ENCODE measurements at regions not wholly inside any gene's neighbourhood (a gene's known extent, or its start where the extent isn't known, plus 50 kb on each side); places are given as distances from the start of the nearest gene placed in this dataset.
"Not testable (repeated sequence)": the region's sequence is repeated elsewhere in the genome, so short reads cannot be mapped to it uniquely, and the experiment has no call there.

GRCh38 chr4:147094238-147094637 is 148.6 kb upstream of the TTC29 start:
- no peak for DNase-seq (ENCODE audit: extremely low spot score, insufficient read length, low read depth)
- FAIRE-seq: no peak

- peak; percentile 77 for FAIRE-seq
- DNase-seq (ENCODE audit: extremely low spot score, insufficient read length, low read depth): no peak
Observed at GRCh38 chr4:147096667-147097604, 151.3 kb upstream of the TTC29 start.

DNA sequence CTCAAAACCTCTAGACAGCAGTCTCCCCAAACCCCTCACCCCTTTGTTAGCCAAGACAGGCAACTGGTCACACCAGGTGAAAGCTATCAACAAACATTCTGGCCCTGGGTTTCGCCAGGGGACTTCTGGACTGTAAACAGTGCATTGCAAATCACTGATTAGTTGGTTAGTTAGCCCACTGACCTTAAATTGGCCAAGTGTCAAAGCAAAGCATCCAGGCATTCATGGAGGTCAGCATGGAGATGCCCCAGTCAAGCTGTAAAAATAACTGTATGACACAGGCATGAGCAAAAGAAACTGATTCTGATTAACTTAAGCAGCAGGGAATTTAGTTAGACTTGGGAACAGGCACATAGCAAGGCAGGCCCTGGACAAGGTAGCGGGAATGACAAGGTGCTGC is 156.0 kb upstream of the TTC29 start:
- no peak for DNase-seq (ENCODE audit: extremely low spot score, insufficient read length, low read depth)
- no peak for FAIRE-seq

- FAIRE-seq (no peak), DNase-seq (ENCODE audit: extremely low spot score, insufficient read length, low read depth) (no peak)
Observed at GRCh38 chr4:147102596-147102995, 156.9 kb upstream of the TTC29 start.

DNA sequence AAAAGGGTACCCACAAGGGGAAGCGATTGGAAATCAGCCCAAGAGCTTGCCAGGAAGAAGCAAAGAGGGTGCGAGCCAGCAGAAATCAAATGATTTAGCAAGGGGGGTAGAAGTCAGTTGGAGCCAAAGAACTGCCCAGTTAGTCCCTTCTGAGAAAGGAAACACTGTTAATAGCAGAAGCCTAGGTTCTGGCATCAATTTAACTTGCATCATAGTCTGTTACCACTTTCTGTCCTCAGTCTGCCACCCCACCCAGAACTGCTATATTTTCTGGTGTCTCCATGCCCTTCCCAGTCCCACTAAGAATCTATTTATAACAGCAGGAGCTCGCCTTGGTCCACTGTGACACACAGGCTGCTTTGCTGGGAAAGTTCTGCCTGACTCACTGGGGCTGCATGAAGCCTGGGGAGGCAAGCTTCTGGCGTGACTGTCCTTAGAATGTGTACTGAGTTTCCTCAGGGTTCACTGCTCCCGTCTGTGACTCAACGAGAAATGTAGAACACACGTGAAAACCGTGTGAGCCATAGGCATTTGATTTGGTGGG is 157.8 kb upstream of the TTC29 start:
- FAIRE-seq: no peak

DNA sequence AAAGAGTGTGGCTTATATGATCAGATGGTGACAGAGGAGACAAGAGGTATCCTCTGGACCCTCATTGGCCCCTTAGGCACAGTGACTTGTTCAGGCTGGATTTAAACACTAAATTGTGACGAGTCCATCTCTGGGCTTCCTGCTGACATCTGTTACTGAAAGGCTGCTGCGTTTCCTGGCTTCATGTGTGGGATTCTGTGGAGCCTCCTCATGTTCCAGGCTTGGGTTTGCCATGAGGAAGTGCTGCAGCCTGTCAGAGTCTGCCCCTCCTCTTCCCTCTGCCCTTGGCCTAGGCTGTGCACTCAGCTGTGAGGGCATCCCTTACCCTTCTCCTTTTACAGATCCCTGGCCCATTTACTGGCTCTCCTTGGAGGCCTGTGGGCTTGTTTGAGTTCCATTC is 159.1 kb upstream of the TTC29 start:
- no peak for FAIRE-seq
- no peak for DNase-seq (ENCODE audit: extremely low spot score, insufficient read length, low read depth)

More for the DNA sequence above, 157.8 kb upstream of the TTC29 start:
- DNase-seq (ENCODE audit: extremely low spot score, insufficient read length, low read depth): no peak

- FAIRE-seq (no peak), DNase-seq (ENCODE audit: extremely low spot score, insufficient read length, low read depth) (no peak)
Observed at GRCh38 chr4:147108409-147108808, 162.7 kb upstream of the TTC29 start.

DNA sequence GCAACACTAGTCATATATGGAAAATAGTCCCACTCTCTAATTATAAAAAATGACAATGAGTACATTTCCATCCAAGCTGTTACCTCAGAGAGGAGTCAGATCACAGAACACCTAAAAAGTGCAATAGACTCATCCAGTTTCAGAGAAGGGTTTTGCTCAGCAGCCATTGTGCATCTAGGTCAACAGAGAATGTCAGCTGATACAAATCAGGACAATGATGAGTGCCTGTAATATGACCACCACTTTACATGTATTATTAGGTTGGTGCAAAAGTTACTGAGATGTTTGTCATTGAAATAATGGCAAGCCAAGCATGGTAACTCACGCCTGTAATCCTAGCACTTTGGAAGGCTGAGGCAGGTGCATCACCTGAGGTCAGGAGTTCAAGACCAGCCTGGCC is 164.1 kb upstream of the TTC29 start:
- FAIRE-seq (no peak), DNase-seq (ENCODE audit: extremely low spot score, insufficient read length, low read depth) (no peak)

- no peak for DNase-seq (ENCODE audit: extremely low spot score, insufficient read length, low read depth)
- no peak for FAIRE-seq
Observed at GRCh38 chr4:147110473-147111367, 165.1 kb upstream of the TTC29 start.

- FAIRE-seq; DNase-seq (ENCODE audit: extremely low spot score, insufficient read length, low read depth): not testable (repeated sequence)
Observed at GRCh38 chr4:147112196-147112595, 166.5 kb upstream of the TTC29 start.

DNA sequence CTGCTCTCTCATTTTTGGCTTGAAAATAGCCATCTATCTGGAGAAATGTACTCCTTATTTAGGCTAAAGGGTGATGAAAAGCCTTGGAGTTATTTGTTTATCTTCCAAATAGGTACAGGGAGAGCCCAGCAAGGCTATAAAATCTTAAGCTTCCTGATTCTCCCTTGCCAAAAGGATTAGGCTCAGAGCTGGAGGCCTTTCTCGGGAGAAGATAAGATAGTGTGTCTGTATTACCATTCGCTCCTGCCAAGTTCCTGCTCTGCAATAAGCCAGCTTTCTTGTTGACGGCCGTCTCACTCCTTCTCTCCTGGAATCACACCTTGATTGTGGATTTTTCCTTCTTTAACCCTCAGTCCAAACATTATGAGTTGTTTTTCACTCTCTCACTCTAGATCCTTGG is 171.8 kb upstream of the TTC29 start:
- no peak for FAIRE-seq
- no peak for DNase-seq (ENCODE audit: extremely low spot score, insufficient read length, low read depth)

GRCh38 chr4:147118528-147118927 is 172.9 kb upstream of the TTC29 start:
- no peak for DNase-seq (ENCODE audit: extremely low spot score, insufficient read length, low read depth)
- FAIRE-seq: no peak

GRCh38 chr4:147122685-147123084 is 177.0 kb upstream of the TTC29 start:
- FAIRE-seq (no peak), DNase-seq (ENCODE audit: extremely low spot score, insufficient read length, low read depth) (no peak)

DNA sequence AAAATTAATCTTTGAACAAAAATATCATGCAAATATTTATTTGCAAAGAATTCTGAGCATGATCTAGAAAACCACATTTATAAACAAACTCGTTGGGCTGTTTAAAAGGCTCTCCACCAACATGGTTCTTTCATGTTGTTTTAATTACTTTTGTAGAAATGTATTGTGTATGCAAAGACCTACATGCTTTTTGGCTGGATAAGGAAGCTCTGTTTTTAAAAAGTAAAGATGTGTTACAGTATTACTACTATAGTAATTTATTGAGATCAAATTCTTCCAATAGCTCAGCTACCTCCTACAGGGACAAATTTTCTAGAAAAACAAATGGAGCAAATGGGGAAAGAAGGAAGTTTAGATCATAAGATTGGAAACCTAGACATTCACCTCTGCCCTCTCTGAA is 177.5 kb upstream of the TTC29 start:
- DNase-seq (ENCODE audit: extremely low spot score, insufficient read length, low read depth): no peak
- no peak for FAIRE-seq

- no peak for DNase-seq (ENCODE audit: extremely low spot score, insufficient read length, low read depth)
- FAIRE-seq: no peak
Observed at GRCh38 chr4:147128787-147129186, 183.1 kb upstream of the TTC29 start.

DNA sequence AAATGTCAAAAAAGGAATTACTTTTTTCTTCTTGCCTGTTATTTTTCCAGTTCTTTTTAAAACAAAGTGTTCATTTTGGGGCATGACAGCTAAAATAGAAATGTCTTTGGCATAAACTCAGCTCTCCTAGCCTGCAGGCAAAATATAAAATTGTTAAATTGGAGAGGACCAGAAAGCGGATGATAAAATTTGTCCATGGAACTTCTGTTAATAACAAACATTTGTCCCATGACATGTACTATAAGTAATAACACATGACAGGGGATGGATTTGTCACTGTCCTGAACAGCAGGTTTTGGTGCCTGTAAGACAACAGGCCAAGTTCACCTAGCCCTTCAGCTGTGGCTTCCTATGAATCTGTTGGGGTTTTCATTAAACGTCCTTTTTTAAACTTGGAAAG is 184.0 kb upstream of the TTC29 start:
- FAIRE-seq (no peak), DNase-seq (ENCODE audit: extremely low spot score, insufficient read length, low read depth) (no peak)

DNA sequence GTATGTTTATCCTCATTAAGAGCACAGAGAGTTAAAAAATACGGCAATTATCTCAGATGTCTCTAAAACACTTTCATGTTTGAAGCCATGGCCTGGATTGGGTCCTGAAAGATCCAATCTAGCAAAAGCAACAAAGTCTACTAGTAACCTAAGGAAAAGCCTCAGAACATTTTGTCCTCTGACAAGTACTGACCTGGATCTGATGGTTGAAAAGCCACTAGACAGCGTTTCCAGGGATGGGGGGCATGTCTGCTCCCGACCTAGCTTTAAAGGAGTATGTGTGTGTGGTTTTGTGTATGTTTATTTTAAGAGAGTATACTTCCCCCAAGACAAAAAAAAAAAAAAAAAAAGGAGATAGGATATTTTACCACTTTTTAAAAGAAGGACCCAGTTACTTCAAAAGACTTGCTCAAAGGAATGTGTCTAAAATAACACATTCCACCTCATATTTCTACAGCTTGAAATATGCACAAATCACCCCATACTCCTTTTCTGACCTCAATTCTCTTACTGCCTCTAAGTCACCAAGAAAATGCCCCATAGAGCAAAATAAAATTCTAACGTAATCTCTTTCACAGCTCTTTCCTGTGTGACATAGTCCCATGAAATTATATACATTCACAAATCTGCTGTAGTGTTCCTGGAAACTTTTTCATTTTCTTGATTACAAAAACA is 189.0 kb upstream of the TTC29 start:
- no peak for DNase-seq (ENCODE audit: extremely low spot score, insufficient read length, low read depth)
- no peak for FAIRE-seq

GRCh38 chr4:147136310-147136709 is 190.6 kb upstream of the TTC29 start:
- DNase-seq (ENCODE audit: extremely low spot score, insufficient read length, low read depth) (no peak), FAIRE-seq (no peak)

DNA sequence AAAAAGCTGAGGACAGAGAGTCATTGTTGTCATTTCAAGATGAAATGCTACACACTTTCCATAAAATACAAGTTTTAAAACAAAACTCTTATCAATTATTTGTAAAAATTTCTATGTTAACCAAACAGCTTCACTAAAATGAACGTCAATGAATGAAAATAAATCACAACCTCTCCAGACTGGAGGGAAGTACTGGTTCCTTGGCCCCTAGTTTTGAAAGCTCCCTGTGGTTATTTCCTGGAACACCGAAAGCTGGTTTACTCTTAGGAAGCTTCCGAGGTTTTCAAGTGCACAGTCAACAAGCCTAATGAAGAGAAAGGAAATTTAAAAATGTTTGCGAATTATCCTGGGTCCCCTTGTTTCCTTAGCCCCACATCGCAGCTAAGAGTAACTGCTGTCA is 191.1 kb upstream of the TTC29 start:
- DNase-seq (ENCODE audit: extremely low spot score, insufficient read length, low read depth) (no peak), FAIRE-seq (no peak)

DNA sequence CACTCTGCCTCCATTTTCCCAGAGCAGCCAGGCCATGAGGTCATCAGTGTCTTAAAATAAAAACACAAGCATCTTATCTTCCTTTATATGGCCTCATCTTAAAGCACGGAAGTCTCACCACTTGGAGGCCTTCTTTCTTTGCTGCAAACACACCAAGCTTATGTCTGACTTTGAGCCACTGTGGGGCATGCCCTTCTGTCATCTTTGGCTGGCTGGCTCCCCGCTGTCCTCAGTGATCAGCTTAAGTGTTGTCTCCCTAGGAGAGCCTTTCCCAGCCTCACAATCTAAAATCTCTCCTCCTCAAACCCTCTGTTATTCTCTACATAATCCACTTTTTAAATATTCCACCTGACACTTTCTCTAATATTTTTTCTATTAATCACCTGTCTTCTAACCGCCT is 191.6 kb upstream of the TTC29 start:
- DNase-seq (ENCODE audit: extremely low spot score, insufficient read length, low read depth): no peak
- no peak for FAIRE-seq
